ENCODE measurements at regions not wholly inside any gene's neighbourhood (a gene's known extent, or its start where the extent isn't known, plus 50 kb on each side); places are given as distances from the start of the nearest gene placed in this dataset.

DNA sequence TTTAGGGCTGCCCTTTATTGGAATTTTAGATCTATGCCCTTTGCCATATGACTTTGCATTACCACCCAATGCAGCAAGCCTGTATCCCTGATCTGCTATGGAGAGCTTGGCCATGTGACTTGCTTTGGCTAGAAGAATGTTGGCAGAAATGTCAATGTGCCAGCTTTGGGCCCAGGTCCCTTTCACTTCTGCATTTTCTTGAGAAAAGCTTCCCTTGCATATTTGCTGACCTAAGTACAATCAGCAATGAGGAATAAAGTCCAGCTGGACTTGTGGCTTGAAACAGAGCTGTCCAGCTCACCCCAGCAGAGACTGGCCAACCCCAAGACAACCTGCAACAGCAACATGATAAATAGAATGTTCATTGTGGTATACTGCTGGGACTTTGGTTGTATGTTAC, 135.9 kb downstream of the PAH start:
- no peak for DNase-seq

DNA sequence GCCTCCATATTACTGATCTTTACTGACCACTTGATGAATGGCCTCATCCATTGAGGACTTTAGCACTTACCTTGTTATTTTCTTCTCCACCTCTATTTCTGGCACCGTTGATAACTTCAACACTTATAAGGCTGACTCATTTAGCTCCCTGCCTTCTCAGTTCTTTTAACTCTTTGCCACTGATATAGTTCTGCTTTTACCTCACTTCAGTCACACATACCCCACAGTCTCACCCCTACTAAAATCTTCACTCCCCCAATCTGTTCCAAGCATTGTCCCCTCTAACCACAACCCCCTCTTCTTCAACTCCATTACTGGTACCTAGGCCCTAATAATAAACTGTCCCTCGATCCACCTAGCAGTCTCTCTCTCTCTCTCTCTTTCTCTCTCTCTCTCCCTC, 141.0 kb downstream of the PAH start:
- DNase-seq: no peak

DNA sequence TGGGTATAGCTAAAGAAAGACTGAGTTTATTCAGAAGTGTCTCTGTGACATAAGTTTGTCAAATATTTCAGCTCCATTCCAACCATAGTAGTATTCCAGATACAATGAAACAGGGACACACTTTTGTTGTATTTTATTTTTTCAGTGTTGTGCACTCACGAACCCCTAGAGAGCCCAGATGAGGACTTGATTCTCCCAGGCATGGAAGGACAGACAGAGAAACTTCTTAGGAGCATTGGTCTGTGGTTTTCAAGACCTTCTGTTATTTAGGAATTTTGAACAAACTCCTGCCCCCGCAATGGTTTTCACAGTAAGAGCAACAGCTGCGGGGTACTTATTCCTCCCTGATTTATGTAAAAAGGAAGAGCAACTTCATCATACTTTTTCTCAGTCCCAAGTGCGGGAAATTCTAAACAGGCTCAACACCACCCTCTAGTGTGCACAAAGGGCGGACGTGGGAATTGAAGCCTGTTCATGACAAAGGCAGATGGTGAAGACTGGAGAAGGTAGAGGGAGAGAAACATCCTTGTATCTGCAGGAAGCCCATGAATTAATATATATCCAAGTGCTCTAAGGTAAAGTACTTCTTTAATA, 147.6 kb downstream of the PAH start:
- DNase-seq: peak; percentile 70

DNA sequence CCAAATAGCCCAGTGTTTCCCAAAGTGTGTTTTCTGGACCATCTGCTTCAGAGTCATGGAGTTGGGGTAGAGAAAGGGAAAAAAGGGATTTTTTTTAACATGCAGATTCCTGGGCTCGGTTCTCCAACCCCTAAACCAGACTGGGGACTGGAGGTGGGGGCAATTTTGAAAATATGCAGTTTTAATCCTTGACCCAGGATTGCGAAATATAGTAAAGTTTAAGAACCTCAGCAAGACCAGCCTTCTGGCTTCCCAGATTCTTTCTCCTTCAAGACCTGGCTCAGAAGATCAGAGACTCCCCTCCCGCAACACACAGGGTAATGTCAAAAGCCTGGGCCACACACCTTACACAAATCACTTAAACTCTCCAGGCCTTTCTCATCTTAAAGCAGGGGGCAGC, 150.1 kb downstream of the PAH start:
- DNase-seq: no peak

DNA sequence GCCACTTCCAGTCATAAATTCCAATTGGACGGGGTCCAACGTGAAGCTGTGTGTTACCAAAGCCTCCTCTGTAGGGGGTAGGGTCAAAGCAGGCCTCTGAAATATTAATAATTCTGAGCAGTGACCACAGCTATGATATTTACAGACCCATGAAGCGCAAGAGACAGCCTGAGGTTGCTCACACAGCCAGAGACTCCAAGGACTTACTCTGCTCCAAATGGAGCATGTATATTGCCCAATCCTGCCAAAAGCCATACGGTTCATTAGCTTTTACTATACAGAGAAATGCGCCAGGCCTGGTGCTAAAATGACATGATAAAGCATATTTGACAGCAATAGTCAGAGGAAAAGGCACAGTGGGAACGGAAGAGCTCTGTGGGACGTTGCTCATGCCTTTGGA, 151.3 kb downstream of the PAH start:
- no peak for DNase-seq

DNA sequence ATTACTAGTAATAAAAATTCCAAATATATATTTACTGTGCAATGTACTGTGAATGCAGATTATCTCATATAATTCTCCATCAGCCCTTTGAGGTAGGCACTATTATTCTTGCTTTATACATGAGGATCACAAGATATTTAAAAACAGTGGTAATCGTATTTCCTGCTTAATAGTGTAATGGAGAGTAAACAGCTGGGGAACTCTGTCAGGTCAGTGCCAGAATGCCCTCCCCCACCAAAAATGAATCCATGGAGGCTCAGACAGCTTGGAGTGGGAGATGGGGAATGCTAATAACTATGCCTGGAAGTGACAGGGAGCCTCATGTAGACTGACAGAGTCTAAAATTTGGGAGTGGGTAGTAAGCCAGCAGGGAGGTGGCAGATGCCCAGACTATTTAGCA, 153.6 kb downstream of the PAH start:
- no peak for DNase-seq

DNA sequence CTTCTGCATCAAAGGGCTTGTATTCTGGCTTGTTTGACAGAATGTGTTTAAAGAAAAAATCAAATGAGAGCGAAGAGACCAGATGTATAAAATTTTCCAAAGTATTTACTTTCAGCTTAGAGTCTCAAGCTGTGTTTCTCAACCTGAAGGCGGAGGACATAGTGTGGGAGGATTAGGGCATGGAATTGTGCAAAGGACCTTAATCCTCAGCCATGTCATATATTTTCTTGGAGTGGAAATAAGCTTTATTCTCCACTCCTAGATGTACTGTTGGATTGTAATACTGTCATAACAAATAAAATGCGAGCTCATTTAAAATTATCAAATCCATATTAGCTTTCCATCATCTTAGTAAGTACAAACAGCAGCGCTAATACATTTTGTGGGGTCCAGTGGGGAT, 154.0 kb downstream of the PAH start:
- no peak for DNase-seq

DNA sequence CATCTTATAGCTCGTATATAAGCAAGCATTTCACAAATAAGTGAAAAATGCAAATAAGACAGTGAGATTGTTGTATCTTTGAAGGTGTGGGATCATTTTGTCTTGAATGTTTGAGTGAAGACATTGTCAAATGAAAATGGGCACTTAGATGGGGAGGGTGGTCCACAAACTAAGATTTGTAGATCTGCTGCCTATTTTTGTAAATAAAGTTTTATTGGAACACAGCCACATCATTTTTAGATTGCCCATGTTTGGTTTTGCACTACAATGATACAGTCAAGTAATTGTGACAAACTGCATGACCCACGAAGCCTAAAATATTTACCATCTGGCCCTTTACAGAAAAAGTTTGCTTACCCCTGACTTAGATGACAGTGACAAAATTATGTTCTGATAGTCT, 156.7 kb downstream of the PAH start:
- DNase-seq: no peak

DNA sequence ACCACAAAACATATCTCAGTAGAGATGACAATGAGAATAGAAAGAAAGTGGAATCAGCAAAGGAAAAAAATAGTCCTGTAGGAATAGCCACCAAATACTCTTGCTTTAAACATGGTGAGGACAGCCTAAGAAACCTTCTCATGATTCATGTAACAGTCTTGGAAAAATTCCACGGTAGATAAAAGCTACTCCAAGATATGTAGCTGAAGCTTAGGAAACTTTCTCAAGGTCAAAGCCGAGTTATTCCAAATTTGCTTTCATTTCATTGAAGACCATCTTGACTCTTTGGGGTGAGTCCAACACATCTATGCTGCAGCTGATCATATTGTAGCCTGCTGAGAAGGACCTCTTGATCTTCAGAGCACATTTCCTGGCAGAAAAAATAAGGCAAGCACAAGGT, 157.6 kb downstream of the PAH start:
- no peak for DNase-seq

DNA sequence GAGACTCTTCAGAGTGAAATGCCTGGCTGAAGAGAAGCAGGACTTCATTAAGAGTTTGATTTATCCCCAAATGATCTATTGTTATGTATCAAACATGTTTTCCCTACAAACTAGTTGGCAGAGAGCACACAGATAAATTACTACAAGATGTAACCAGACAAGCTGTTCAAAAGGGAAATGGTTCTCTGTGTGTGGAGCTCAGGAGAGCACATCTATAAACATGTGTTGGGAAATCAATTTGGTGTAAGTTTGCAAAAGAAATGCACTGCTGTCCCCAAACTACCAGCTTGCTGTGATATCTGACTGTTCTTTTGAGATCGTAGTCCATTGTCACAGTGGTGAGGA, 159.2 kb downstream of the PAH start:
- DNase-seq: no peak

DNA sequence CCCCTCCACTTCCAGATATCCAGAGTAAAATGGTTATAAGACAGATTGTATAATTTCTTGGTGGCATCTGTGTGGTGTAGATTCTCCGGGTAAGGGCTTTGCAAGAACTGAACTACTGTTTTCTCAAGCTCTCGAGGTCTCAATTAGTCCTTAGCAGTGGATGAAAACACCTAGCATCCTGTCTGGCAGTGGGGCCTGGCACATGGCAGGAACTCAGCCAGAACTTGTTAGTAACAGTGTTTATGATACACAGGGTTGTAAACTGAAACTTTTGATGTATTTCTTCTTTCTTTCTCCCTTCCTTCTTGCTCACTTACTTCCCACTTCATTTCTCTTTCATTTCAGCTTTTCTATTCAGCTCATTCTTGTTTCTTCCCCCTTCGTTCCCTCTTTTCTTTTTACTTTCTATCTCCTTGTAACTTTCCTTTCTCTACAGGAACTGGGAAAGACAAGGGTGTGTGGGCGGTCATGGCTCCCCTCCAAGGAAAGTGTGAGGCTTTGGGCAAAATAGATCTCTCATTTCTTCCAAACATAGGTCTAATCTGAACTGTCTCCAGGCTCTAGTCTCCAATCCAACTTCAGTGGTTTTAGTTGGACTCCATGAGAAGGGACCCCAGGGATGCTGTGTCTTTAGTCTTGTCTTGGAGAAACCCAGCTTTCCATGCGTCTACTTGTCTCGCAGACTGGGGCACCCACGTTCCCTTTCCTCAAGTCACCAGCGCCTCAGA, 159.7 kb downstream of the PAH start:
- DNase-seq: peak; percentile 46

DNA sequence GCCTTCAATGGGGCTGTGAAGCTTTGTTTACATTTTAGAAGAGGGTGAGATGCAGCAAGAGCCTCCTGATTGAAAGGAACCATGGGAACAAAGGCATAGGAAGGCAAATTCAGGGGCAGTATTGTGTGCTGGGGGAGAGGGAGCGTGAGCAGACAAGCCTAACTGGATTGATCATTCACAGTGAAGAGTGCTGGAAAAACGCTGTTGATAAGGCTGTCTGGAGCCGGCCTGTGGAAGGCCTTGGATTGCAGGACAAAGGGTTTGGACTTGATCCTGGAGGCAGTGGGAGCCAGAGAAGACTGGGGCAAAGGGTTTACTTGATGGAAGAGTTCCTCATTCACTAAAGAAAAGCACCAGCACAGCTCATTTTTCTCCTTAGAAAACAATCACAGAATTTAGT, 160.5 kb downstream of the PAH start:
- no peak for DNase-seq

DNA sequence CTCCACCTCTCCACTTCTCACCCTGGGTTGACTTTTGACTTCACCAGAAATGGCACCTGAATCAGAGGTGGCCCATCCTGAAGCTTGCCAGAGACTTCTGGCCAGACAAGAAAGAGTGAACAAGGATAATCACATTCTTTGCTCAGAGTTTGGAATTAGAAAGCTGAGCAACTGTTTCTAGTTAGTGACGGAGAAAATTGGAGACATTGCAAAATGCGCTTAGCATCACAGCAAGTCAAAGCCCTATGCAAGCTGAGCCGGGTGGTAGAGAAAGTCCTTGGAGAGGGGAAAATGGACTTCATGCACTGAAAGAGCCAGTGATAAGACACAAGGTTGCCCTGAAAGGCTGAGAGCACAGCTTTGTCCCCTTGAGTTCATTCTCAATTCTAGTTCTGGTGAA, 161.8 kb downstream of the PAH start:
- DNase-seq: no peak

DNA sequence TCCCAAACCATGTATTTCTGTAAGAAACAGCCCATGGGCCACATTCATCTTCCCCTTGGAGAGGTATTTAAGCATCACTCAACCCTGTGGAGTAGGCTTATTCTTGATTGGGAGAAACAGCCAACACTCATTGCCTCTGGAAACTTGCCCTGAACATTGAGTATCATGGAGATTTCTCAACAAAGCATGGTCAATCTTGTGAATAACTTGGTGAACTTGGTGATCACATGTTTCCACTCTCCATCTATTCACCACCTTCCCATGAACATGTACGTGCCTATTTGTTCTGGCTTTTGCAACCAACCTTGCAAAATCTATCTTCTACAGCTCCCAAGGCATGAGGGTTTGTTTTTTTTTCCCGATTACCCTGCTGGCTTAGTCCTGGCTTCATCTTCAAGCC, 163.2 kb downstream of the PAH start:
- no peak for DNase-seq

DNA sequence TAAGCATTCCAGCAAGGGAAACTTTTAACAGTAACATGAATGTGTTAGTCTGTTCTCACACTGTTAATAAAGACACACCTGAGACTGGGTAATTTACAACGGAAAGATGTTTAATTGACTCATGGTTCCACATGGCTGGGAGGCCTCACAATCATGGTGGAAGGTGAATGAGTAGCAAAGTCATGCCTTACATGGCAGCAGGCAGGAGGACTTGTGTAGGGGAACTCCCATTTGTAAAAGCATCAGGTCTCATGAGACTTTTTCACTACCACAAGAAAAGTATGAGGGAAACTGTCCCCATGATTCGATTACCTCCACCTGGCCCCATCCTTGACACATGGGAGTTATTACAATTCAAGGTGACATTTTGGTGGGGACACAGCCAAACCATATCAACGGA, 168.3 kb downstream of the PAH start:
- no peak for DNase-seq

DNA sequence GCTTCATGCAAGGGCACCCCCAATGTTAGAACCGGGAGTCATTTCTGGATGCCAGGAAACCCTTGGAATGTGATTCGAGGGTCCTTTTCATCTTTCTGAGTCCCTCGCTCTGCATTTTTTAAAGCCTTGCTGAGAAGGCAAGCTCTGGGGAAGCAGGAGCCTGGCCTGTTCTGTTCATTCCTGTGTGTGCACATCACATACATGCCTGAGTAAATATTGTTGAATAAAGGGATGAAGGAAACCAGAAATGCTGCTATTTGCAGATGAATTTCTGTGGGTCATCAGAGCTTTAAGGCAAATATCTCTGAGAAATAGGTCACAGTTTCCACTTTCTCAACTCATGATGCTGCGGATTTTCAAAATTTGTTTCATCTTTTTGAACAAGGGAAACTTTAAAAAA, 170.1 kb downstream of the PAH start:
- DNase-seq: no peak

DNA sequence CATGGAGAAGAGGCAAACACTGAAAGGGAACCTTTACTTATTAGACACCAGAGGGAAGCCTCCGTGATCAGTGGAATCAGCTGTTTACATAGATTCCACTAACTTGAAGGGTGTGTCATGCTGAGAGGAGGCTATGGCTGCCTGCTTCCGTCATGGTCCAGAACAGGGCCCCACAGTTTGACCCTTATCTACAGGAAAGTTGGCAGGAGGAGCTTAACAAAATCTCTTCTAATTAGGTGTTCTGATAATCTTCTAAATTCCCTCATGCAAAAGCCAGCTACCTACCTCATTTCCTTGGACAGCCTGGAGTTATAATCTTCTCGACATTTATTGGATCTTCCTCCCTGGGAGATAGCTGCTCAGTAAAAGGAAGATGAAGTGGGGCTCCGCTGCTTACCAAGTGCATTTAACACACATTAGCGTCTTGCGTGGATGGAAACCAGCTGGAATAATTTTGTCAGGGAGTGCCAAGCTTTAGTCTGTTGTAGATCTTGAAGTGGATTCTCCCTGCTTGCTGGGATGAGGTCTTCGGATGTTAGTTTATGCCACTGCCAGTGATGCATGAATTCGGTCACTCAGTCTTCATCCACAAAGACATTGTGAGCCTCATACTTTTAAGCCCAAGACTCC, 171.0 kb downstream of the PAH start:
- no peak for DNase-seq

DNA sequence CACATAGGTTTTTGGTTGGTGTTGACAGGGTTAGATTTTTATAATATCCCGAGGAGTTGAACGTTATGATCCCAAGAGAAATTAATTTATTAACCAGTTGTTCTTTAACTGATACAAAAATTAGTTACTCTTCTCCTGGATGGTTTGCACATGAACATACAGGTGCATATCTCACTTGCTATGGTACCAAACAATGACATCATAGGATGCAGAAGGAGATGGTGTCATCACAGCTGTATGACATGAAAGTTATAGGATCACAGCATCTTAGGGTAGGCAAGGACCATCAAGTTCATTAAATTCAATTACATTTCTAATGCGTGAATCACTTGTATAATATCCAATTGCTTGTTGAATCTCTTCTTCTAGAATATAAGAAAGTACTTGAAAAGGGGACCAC, 175.8 kb downstream of the PAH start:
- DNase-seq: no peak

DNA sequence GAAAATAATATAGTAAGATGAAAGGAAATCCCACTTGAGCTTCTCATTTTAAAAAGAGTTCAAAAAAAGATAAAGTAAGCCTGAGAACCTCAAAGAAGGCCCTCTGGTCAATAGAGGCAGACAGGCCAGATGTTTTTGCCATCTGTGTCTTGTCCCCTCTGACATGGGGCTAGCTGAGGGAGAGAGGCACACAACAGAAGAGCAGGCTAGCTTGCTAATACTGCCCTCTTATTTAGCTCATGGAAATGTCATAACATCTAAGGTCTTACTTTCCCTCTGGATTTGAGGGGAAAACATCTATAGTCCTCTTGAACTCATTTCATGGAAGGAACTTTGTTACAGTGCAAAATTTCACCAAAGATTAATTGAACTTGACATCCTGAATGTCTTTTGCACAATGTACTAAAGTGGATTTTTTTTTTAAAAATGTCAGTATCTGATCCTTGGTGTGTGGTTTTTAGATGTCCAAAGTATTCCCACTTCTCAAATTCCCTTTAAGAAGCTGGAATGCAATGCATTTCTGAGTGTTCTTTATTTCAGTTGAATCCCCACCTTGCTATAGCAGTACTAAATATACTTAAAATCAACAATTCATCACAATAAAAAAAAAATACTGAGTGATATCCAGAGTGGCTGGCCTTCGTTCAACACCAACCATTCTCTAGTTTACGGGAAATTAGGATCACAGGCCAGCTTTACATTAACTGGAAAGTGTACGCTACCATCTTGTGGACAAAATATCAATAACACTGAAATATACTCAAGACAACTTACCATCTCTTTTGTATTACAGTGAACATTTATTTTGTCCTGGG, 176.7 kb downstream of the PAH start:
- DNase-seq: peak; percentile 62

DNA sequence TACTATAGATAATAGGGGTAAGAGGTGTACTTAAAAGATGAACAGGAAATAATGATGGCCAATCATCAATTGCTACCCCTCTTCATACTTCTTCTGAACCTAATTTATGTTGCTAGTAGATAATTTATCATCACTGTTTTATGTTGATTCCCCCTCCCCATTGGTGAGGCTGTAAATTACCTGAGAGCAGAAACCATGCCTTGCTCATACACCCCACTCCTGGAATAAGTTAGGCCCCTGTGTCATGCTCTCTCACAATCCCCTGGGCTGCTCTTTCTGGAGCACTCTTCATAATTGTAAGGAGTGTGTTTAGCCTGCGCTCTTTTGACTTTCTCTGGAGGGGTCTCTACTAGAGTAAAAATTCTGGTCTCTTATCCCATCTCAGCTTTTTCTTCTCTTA, 180.7 kb downstream of the PAH start:
- no peak for DNase-seq

DNA sequence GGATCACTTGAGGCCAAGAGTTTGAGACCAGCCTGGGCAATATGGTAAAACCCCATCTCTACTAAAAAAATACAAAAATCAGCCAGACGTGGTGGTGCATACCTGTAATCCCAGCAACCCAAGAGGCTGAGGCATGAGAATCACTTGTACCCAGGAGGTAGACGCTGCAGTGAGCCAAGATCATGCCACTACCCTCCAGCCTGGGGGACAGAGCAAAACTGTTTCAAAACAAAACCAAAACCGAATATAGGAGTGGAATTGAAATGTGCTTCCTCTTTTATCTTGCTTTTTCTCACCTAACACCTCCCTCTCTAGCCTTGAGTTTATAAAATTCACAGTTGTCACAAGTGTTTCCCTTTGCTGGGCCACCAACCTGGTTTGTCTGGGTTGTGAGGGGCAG, 181.9 kb downstream of the PAH start:
- DNase-seq: no peak

DNA sequence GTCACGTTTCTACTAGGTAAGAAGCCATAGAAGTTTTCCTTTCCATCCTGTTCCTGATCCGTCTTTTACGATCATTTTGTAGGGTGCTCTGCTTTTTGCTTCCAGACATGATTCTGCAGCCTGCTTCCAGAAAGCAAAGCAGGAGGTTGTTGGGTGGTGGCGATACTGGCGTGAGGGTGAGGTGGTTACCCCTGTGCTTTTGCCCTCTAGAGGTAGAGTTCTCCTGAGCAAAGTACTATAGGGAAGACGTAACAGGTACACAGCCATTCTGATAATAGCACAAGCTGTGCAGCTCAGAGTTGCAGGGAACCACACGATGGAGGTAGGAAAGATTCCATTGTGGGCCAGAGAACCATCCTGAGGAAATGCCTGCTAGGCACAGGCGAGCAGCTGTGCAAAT, 186.0 kb downstream of the PAH start:
- no peak for DNase-seq

DNA sequence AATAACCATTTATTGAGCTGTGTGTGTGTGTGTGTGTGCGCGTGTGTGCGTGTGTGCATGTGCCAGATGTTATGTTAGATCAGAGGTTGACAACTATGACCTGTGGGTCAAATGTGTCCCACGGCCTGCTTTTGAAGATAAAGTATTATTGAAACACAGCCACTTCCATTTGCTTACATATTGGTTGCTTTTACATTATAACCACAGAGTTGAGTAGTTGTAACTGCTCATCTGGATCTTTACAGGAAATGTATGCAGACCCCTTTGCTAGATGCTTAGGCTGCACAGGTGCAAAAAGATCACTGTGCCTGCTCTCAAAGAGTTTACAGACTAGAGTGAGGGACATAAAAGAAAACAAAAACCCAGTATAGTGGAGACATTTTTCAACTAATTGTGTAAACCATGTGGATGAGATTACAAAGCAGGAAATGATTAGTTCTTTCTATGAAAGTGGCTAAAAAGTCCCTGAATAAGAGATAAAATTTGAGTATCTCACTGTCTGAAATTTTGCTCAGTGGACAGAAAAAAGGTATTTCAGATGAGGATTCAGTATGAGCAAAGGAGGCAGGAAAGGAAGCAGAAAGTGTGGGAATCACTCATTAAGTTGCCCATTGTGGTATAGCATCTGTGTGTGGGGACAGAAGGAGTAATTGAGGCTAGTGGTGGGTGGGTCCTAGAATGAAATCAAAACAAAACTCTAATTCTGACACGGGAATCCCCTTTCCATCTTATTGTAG, 188.4 kb downstream of the PAH start:
- no peak for DNase-seq
